Erythroblast (primary cell): ENCODE measurements at regions not wholly inside any gene's neighbourhood (a gene's known extent, or its start where the extent isn't known, plus 50 kb on each side); places are given as distances from the start of the nearest gene placed in this dataset.
"Not testable (repeated sequence)": the region's sequence is repeated elsewhere in the genome, so short reads cannot be mapped to it uniquely, and the experiment has no call there.

Source experiments
- DNase-seq, 2 experiments: peaks; one replicate each; lab custom pipeline; 2025; lab: John Stamatoyannopoulos, UW
- GATA1 ChIP-seq: IDR thresholded peaks from 2 replicates; pipeline ENCODE4 v1.6.1; 2011; ENCODE audit warnings: low read depth, mild to moderate bottlenecking, control low read depth, low read length, moderate library complexity
- POLR2A ChIP-seq: IDR thresholded peaks from 2 replicates; pipeline ENCODE4 v1.6.1; 2011; ENCODE audit warnings: mild to moderate bottlenecking, low read length

DNA sequence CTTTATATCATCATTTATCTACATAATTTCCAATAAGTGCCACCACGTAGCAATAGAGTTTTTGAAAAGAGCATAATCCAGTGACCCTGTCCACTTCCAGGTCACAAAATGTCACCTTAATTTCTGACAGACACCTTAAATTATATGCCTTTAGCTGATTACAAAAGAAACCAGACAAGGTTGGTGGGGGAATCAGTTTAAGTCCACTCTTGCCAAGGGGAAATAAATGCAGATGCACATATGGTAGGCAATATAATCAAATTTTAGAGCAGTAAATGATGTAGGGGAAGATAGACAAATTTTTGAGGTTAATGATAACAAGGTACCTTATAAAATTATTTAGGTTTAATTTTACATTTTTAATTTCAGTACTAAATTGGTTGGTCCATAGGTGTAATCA lies 253.5 kb downstream of the ZIC1 start:
- TF ChIP-seq GATA1 (no peak), POLR2A (no peak)
- no peak for DNase-seq

DNA sequence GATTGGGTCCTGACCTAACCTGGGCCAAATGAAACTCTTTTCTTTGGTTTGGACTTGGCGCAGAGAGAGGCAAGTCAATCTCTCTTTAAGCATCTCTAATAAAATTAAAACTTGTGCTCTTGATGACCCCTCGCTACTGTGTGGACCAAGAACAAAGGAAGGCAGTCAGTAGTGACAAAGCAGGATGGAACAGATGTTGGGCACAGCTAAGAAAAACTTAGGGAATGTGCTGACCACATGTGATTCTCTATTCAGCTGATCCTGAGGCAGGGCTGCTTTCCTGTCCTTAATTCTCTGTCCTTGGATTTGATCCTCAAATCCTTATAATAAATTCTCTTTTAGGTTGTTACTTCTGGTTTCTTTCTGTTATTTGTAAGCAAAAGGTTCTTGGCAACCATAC lies 259.9 kb downstream of the ZIC1 start:
- DNase-seq = no peak
- TF ChIP-seq GATA1 (no peak), POLR2A (no peak)

DNA sequence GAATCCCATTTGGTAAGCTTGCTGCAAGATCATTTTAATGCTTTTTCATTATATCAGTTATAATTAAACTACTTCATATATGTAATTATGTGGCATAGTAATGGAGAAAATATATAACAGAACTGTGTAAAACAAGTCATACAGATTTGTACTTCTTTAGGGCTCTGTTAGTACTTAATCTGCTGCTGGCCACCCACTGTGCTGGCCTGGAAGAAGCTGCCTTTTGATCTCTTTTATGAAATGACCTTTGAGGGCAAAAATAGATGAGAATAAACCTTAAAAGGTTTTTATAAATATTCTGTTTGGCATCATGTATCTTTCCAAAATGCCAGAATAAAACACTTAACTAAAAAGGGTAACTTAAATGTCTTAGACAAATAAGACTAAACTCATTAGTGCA lies 262.9 kb downstream of the ZIC1 start:
- no peak for DNase-seq
- TF ChIP-seq POLR2A = no peak
- no peak for TF ChIP-seq GATA1

DNA sequence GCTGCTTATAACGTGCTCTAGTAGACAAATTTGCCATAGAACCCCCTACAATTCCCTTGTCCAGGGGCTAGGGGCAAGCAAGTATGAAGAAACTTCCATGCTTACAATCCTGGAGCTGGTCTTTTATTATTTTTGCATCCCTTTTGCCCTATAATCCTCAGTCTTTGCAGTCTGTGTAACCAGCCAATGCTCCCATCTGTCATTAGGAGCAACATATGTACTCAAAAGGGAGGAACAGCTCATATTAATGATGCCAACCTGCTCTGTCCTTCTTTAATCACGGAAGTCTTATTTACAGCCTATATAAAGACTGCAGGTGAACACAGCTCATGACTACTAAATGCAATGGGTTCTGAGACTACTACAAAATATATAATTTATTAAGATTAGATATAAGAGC lies 263.3 kb downstream of the ZIC1 start:
- TF ChIP-seq GATA1 (no peak), POLR2A (no peak)
- no peak for DNase-seq

DNA sequence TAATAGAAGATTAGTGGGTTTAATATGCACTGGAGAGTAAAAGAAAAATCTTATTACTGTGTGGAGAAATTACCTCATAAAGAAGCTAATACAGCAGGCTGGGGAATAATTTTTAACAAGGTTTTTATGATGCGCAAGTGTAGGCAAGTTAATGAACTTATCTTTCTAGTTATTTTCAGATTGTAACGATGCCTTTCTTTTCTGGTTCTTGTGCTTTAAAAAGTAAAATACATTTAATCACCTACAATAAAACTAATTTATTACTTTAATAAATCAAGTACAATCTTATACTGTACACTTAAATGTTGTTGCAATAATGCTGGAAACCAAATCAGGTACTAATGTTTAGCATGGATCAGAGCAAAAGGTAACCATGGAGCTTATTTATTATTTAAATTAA lies 266.6 kb downstream of the ZIC1 start:
- DNase-seq = no peak
- TF ChIP-seq POLR2A (no peak), GATA1 (no peak)

DNA sequence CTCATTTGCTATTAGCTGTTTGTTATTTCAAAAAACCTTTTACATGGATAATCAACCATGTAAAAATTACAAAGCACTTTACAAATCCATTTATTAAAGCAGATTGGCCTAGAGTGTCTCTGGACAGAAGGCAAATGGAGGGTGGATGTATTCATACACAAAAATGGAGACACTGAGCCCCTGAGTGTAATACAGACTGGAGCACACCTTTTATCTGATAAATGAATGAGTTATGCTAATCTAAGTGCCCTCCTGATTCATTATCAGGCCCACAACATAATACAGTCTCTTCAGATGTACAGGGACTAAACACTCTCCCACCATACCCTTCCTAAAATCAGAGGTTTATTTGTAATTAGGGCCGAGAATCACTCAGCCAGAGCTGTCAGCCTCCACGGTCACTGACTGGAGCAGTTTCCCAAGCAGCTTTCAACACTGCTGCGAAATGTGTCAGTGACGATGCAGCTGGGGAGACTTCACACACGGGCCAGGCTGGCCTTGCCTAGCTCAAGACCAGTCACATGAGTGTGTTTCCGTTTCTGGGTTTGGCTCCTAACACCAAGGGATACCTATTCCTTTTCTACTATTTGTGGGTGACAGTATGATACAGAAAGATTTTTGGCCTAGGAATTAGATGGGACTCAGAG lies 271.8 kb downstream of the ZIC1 start:
- no peak for DNase-seq
- TF ChIP-seq POLR2A (no peak), GATA1 (no peak)

DNA sequence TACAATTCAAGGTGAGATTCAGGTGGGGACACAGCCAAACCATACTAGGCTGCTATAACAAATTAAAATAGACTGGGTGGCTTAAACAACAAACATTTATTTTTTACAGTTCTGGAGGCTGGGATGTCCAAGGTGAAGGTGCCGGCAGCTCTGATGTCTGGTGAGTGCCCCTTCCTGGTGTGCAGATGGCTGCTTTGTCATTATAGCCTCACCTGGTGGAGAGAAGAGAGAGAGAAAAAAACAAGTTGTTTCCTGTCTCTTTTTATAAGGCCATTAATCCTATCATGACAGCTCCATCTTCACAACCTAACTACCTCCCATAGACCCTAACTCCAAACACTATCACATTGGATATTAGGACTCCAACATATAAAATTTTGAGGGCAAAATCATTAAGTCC lies 279.7 kb downstream of the ZIC1 start:
- no peak for TF ChIP-seq POLR2A
- TF ChIP-seq GATA1 = no peak
- DNase-seq = no peak

DNA sequence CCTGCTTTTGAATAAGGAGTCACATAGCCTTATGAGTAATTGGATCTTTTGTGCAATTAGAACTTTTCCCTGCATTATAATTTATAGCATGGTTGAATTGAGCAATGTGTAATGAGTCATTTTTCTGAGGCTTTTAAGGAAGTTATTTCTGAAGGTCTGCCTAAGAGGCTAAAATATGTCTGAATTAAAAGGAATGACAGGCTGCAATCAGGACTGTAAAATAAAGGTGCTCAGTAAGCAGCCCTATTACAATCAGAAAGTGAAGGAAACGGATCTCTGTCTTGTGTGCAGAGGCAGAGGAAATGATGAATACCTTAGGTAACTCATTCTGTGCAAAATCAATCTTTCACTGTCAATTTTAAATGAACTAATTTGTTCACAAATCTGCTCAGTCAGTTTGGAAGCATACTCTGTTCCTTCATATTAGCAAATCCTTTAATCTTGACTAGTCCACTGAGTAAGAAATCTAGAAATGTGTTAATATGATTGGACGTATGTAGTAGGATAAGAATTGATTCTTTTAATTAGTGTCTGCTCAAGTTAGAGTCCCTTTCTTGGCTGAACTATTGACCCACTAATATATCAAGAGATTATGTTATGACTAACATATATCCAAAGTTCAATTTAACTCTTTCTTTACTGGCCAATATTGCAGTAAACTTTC lies 290.1 kb downstream of the ZIC1 start:
- no peak for TF ChIP-seq GATA1
- no peak for TF ChIP-seq POLR2A
- DNase-seq = no peak

DNA sequence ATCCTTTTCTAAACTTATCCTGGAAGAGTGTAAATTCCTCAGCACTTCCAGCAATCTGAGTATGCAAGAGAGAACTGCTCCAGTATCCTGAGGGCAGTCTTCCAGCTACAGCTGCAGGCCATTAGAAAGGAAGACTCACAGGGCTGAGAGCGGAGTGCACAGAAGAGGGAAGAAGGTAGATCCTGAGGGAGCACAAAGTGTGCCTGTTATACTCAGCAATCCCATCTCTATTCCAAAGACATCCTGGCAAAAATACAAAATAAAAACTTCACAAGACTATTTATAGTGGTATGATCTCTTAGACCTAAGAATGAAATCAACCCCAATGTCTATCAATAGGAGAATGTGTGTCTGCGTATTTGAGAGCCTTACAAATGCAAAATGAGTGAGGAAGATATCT lies 292.0 kb downstream of the ZIC1 start:
- TF ChIP-seq POLR2A = no peak
- no peak for TF ChIP-seq GATA1
- DNase-seq = no peak

DNA sequence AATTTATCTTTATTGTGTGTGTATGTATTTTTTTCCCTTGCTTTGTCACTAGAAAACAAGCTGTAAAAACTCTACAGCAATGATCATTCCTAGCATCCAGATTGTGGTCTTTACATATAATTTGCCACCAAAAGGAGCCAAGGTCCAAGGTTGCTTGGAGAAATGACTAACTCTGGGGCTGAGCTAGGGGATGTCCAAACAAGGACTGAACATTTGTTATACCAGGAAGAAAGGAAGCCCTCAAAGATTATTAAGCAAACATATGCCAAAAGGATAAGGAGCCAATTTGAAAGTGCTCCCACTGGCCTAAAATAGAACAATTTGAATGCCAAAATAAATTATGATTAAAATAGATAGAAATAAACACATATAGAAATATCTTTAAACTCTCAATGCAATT lies 293.3 kb downstream of the ZIC1 start:
- TF ChIP-seq GATA1 (no peak), POLR2A (no peak)
- no peak for DNase-seq

DNA sequence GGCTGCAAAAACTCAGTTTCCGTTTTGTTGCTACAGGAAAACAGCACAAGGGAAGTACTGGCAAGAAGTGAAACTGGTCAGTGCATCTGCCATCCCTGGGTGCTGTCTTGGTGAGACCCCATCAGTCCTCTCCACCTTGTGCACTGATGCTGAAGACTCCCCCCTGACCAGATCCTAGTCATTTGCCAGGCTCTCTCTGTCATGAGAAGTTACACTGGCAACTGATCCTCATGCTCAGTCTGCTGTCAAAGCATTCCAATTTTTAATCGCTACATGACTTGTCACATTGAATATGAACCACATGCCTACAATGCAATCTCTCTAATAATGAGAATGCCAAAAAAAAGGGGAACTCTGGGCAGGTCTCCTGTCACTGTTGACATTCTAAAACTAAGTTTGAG lies 296.5 kb downstream of the ZIC1 start:
- no peak for TF ChIP-seq GATA1
- no peak for DNase-seq

DNA sequence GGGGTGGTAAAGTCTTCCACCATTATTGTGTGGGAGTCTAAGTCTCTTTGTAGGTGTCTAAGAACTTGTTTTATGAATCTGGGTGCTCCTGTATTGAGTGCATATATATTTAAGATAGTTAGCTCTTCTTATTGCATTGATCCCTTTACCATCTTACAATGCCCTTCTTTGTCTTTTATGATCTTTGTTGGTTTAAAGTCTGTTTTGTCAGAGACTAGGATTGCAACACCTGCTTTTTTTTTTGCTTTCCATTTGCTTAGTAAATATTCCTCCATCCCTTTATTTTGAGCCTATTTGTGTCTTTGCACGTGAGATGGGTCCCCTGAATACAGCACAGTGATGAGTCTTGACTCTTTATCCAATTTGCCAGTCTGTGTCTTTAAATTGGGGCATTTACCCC lies 301.6 kb downstream of the ZIC1 start:
- not testable (repeated sequence) for DNase-seq

DNA sequence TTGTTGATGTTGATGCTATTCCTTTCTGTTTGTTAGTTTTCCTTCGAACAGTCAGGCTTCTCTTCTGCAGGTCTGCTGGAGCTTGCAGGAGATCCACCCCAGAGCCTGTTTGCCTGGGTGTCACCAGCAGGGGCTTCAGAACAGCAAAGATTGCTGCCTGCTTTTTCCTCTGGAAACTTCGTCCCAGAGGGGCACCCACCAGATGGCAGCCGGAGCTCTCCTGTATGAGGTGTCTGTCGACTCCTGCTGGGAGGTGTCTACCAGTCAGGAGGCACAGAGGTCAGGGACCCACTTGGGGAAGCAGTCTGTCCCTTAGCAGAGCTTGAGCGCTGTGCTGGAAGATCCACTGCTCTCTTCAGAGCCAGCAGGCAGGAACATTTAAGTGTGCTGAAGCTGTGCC lies 303.2 kb downstream of the ZIC1 start:
- no peak for DNase-seq

DNA sequence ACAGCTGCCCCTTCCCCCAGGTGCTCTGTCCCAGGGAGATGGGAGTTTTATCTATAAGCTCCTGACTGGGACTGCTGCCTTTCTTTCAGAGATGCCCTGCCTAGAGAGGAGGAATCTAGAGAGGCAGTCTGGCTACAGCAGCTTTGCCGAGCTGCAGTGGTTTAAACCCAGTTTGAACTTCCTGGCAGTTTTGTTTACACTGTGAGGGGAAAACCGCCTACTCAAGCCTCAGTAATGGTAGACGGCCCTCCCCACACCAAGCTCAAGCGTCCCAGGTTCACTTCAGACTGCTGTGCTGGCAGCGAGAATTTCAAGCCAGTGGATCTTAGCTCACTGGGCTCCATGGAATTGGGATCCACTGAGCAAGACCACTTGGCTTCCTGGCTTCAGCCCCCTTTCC lies 303.6 kb downstream of the ZIC1 start:
- not testable (repeated sequence) for DNase-seq

More for the DNA sequence above, 303.2 kb downstream of the ZIC1 start:
- TF ChIP-seq POLR2A (no peak), GATA1 (no peak)

DNA sequence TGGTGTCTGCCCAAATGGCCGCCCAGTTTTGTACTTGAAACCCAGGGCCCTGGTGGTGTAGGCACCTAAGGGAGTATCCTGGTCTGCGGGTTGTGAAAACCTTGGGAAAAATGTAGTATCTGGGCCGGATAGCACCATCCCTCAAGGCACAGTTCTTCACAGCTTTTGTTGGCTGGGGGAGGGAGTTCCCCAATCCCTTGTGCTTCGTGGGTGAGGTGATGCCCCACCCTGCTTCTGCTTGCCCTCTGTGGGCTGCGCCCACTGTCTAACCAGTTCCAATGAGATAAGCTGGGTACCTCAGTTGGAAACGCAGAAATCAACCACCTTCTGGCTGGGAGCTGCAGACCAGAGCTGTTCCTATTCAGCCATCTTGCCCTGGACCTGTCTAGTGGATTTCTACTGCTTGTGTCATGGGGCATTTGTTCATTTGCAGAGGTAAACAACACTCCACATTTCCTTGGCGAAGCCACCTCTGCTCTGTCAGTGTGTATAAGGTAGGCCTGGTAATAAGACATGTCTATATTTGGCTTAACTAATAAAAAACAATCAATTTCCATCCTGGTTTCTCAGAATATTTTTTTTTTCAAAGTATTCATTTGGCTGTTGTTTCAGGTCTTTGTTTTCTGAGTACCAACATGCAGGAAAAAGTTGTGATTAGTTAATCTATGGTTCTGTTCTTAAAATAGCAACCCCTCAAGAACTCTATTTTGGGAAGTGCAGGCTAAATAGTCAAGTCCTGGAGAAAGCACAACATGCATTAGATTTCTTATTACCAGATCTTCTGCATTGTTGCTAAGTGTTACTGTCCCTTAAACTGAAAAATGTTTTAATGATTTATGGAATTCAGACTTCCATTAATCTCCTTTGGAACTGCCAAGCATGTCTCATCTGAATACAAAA lies 304.3 kb downstream of the ZIC1 start:
- DNase-seq = peak in 1 of 2 experiments; percentile 3
- TF ChIP-seq GATA1 (no peak), POLR2A (no peak)
